ENCODE measurements at regions not wholly inside any gene's neighbourhood (a gene's known extent, or its start where the extent isn't known, plus 50 kb on each side); places are given as distances from the start of the nearest gene placed in this dataset.

- H4K20me1 ChIP-seq (ENCODE audit: control insufficient read depth, insufficient read depth, low read length, poor library complexity, severe bottlenecking): no peaks in the 10 kb centered on the region
Observed at GRCh38 chr2:147549054-147549453, 295.8 kb upstream of the ACVR2A start.

DNA sequence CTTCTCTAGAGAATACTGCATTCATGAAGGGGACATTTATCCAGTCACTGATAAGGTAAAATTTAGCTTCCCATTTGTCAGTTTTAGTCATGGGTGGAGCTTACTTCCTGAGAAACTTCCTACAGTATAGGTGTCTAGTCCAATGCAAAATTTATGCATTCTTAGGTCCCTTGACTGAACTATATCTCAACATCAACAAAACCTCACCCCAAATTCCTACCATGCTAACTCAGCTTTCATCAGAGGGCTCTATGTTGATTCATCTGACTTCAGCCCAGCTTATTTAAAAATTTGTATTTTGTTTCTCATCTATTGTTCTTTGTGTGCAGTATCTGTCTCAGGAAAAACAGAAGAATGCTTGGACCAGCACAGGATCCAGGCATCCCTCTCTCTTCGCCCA, 296.4 kb upstream of the ACVR2A start:
- Histone ChIP-seq H4K20me1 (ENCODE audit: control insufficient read depth, insufficient read depth, low read length, poor library complexity, severe bottlenecking) (no peaks in the 10 kb centered on the region), H3K4me3 (ENCODE audit: control extremely low read depth in 1 of 5, extremely low read depth in 1 of 5, insufficient read depth in 1 of 5, low read depth in 2 of 5, low read length in 4 of 5) (no peak overlapping the region), H3K36me3 (replicated peaks in 1 of 2; ENCODE audit: control extremely low read depth in 1 of 2, control insufficient read depth in 1 of 2, extremely low read depth in 1 of 2, insufficient read depth in 2 of 2, low read length in 1 of 2) (no peaks in the 10 kb centered on the region), H3K4me2 (replicated peaks; ENCODE audit: low read depth, low read length, poor library complexity, severe bottlenecking) (no peak overlapping the region), H3K27me3 (replicated peaks in 1 of 4; ENCODE audit: control extremely low read depth in 1 of 4, control insufficient read depth in 3 of 4, insufficient read depth in 4 of 4, low read length in 3 of 4) (no peaks in the 10 kb centered on the region), H3K79me2 (ENCODE audit: control insufficient read depth, insufficient read depth, low read length) (no peaks in the 10 kb centered on the region), H2AFZ (ENCODE audit: insufficient read depth, low read depth, low read length, poor library complexity, severe bottlenecking) (no peak overlapping the region), H3K9ac (ENCODE audit: low read length) (no peak overlapping the region), H3K27ac (ENCODE audit: low read length in 2 of 2) (no peak overlapping the region), H3K4me1 (ENCODE audit: control insufficient read depth in 2 of 2, insufficient read depth in 2 of 2, low read length in 2 of 2) (no peaks in the 10 kb centered on the region), H3K9me3 (ENCODE audit: control extremely low read depth in 1 of 3, control insufficient read depth in 2 of 3, insufficient read depth in 1 of 3, low read length in 2 of 3) (no peaks in the 10 kb centered on the region)
- ChIA-PET CTCF (no interaction called here), POLR2A (no interaction called here)
- no peak overlapping the region for H3K4me3 Mint-ChIP-seq
- intact Hi-C loops (cut with micrococcal nuclease): no loop called here
- ATAC-seq (ENCODE audit: low read depth) (no peak), DNase-seq (no peak)
- no peaks in the 10 kb centered on the region for H3K4me1 Mint-ChIP-seq
- H3K27me3 Mint-ChIP-seq: no peaks in the 10 kb centered on the region
- TF ChIP-seq EZH2 (IDR thresholded peaks at IDR 0.05; ENCODE audit: borderline replicate concordance, insufficient read depth, low read depth, low read length, poor library complexity, severe bottlenecking) (no peak), CTCF (IDR thresholded peaks at IDR 0.05) (no peak)
- H3K9me3 Mint-ChIP-seq (ENCODE audit: insufficient read depth): no peaks in the 10 kb centered on the region
- no CpG with 5 or more reads among the region's 1 CpG for WGBS (ENCODE audit: insufficient coverage)
- H3K27ac Mint-ChIP-seq: no peak overlapping the region

More at GRCh38 chr2:147549054-147549453, 295.8 kb upstream of the ACVR2A start:
- no peak overlapping the region for H2AFZ ChIP-seq (ENCODE audit: insufficient read depth, low read depth, low read length, poor library complexity, severe bottlenecking)
- H3K9me3 ChIP-seq (ENCODE audit: control extremely low read depth in 1 of 3, control insufficient read depth in 2 of 3, insufficient read depth in 1 of 3, low read length in 2 of 3): no peaks in the 10 kb centered on the region
- H3K9ac ChIP-seq (ENCODE audit: low read length): no peak overlapping the region
- no peaks in the 10 kb centered on the region for H3K9me3 Mint-ChIP-seq (ENCODE audit: insufficient read depth)
- H3K36me3 ChIP-seq (replicated peaks in 1 of 2; ENCODE audit: control extremely low read depth in 1 of 2, control insufficient read depth in 1 of 2, extremely low read depth in 1 of 2, insufficient read depth in 2 of 2, low read length in 1 of 2): no peaks in the 10 kb centered on the region
- intact Hi-C loops (cut with micrococcal nuclease): no loop called here
- no peak overlapping the region for H3K4me3 ChIP-seq (ENCODE audit: control extremely low read depth in 1 of 5, extremely low read depth in 1 of 5, insufficient read depth in 1 of 5, low read depth in 2 of 5, low read length in 4 of 5)
- ATAC-seq (ENCODE audit: low read depth) (no peak), DNase-seq (no peak)
- no peaks in the 10 kb centered on the region for H3K4me1 Mint-ChIP-seq
- TF ChIP-seq EZH2 (IDR thresholded peaks at IDR 0.05; ENCODE audit: borderline replicate concordance, insufficient read depth, low read depth, low read length, poor library complexity, severe bottlenecking) (no peak), CTCF (IDR thresholded peaks at IDR 0.05) (no peak)
- no peak overlapping the region for H3K4me2 ChIP-seq (replicated peaks; ENCODE audit: low read depth, low read length, poor library complexity, severe bottlenecking)
- CTCF ChIA-PET: no interaction called here
- H3K79me2 ChIP-seq (ENCODE audit: control insufficient read depth, insufficient read depth, low read length): no peaks in the 10 kb centered on the region
- POLR2A ChIA-PET: no interaction called here
- no peaks in the 10 kb centered on the region for H3K27me3 ChIP-seq (replicated peaks in 1 of 4; ENCODE audit: control extremely low read depth in 1 of 4, control insufficient read depth in 3 of 4, insufficient read depth in 4 of 4, low read length in 3 of 4)
- H3K4me3 Mint-ChIP-seq: no peak overlapping the region
- no peak overlapping the region for H3K27ac Mint-ChIP-seq
- H3K4me1 ChIP-seq (ENCODE audit: control insufficient read depth in 2 of 2, insufficient read depth in 2 of 2, low read length in 2 of 2): no peaks in the 10 kb centered on the region
- H3K27ac ChIP-seq (ENCODE audit: low read length in 2 of 2): no peak overlapping the region
- H3K27me3 Mint-ChIP-seq: no peaks in the 10 kb centered on the region
